HL-60 (cell line): ENCODE measurements at regions not wholly inside any gene's neighbourhood (a gene's known extent, or its start where the extent isn't known, plus 50 kb on each side); places are given as distances from the start of the nearest gene placed in this dataset.

Source experiments
- DNase-seq, 2 experiments: peaks; one replicate each; pipeline ENCODE4 v3.0.0-alpha.2; 2010 to 2020; ENCODE audit warnings: low read depth in 1 of 2, low spot score in 1 of 2
- H3K27ac ChIP-seq: fragments of 250-450 bp; sonication (Bioruptor Pico); replicated peaks from 2 replicates; pipeline ENCODE4 v1.5.1; 2020; ENCODE audit warnings: mild to moderate bottlenecking, moderate library complexity
- H3K27me3 ChIP-seq: fragments of 250-450 bp; sonication (Bioruptor Pico); 2 replicates; pipeline ENCODE4 v1.5.1; 2021; ENCODE audit warnings: mild to moderate bottlenecking, moderate library complexity; ENCODE audit not compliant: insufficient read depth, poor library complexity, severe bottlenecking
- H3K4me3 ChIP-seq: replicated peaks from 2 replicates; pipeline ENCODE4 v1.5.1; 2011; ENCODE audit warnings: mild to moderate bottlenecking, control low read depth, low read length; ENCODE audit not compliant: insufficient read depth
- GABPA ChIP-seq: IDR thresholded peaks from 2 replicates; pipeline ENCODE4 v1.6.1; 2012; ENCODE audit warnings: low read depth
- POLR2AphosphoS5 ChIP-seq: IDR thresholded peaks from 2 replicates; pipeline ENCODE4 v1.6.1; 2012; ENCODE audit warnings: low read depth
- REST ChIP-seq: IDR thresholded peaks from 2 replicates; pipeline ENCODE4 v1.6.1; 2012; ENCODE audit warnings: low read depth; ENCODE audit not compliant: insufficient replicate concordance
- SPI1 ChIP-seq: IDR thresholded peaks from 2 replicates; pipeline ENCODE4 v1.6.1; 2012; ENCODE audit warnings: low read depth, mild to moderate bottlenecking, borderline replicate concordance
- TF ChIP-seq, protein P1 (sequence below): IDR thresholded peaks from one replicate; pipeline ENCODE4 v1.5.1; 2011; ENCODE audit warnings: low read length, control low read depth, inconsistent platforms; ENCODE audit not compliant: insufficient read depth

DNA sequence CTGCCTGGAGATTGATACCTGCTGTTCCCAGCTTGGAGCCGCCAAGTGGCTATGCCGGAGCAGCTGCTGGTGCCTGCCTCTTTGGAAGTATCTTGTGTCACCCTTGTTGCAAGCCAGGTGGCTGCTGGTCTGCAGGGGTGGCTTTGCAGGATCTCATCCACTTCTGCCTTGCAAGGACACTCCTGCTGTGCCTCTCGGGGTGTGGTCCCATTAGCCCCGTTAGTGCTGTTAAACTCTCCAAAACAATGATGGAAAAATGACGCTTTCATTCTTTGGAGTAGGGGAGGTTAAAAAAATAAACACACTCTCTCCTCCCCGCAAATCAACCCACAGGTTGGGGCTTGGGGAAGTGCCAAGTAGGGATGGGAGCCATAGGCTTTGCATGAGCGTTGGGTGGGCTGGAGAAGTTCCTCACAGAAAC, 352.8 kb downstream of the RNF144A start:
- DNase-seq = no peak
- Histone ChIP-seq H3K27ac (no peak overlapping the region), H3K4me3 (no peak overlapping the region), H3K27me3 (no peaks in the 10 kb centered on the region)
- TF ChIP-seq SPI1 (no peak), GABPA (no peak), POLR2AphosphoS5 (no peak)
- TF ChIP-seq, protein P1, sequence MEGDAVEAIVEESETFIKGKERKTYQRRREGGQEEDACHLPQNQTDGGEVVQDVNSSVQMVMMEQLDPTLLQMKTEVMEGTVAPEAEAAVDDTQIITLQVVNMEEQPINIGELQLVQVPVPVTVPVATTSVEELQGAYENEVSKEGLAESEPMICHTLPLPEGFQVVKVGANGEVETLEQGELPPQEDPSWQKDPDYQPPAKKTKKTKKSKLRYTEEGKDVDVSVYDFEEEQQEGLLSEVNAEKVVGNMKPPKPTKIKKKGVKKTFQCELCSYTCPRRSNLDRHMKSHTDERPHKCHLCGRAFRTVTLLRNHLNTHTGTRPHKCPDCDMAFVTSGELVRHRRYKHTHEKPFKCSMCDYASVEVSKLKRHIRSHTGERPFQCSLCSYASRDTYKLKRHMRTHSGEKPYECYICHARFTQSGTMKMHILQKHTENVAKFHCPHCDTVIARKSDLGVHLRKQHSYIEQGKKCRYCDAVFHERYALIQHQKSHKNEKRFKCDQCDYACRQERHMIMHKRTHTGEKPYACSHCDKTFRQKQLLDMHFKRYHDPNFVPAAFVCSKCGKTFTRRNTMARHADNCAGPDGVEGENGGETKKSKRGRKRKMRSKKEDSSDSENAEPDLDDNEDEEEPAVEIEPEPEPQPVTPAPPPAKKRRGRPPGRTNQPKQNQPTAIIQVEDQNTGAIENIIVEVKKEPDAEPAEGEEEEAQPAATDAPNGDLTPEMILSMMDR = no peak

- H3K27me3 ChIP-seq = no peaks in the 10 kb centered on the region
- no peak for DNase-seq
- H3K27ac ChIP-seq = no peak overlapping the region
- no peak overlapping the region for H3K4me3 ChIP-seq
- TF ChIP-seq GABPA (no peak), SPI1 (no peak), REST (no peak), POLR2AphosphoS5 (no peak)
- TF ChIP-seq, protein P1 = no peak
Measured at GRCh38 chr2:7272210-7272609, 355.0 kb downstream of the RNF144A start.

DNA sequence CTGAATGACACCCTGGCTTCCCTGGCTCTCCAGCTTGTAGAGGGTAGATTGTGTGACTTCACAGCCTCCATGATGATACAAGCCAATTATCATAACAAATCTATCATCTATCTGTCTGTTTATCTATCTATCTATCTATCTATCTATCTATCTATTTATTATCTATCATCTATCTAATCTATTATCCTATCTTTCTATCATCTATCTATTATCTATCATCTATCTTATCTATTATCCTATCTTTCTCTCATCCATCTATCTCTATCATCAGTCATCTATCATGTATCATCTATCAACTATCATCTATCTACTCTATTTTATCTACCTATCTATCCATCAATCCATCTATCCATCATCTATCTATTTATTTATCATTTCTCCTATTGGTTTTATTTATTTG, 361.8 kb downstream of the RNF144A start:
- no peak for TF ChIP-seq POLR2AphosphoS5
- Histone ChIP-seq H3K4me3 (no peak overlapping the region), H3K27me3 (no peaks in the 10 kb centered on the region), H3K27ac (no peak overlapping the region)
- DNase-seq = no peak

DNA sequence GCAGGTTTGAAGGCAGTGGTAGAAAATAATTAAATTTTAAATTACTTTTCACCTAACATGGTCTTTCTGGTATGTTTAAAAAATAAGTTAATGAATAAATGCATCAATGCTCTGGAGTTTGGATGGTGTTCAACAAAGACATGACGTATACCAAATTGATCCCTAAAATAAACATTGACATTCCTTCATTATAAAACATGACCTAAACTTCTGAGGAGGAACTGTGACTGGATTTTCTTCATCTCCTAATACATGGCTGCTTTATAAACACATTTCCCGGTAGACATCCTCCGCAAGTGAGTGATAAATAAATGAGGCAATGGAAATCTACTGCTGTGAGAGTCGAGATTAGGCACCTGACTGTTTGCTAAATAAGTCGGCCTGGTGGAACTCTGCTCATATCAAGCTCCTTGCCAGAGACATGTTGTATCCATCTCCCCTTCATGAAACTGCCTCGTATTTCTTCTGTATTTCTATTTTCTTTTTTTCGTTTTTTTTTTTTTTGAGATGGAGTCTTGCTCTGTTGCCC, 362.3 kb downstream of the RNF144A start:
- Histone ChIP-seq H3K4me3 (no peak overlapping the region), H3K27ac (no peak overlapping the region), H3K27me3 (no peaks in the 10 kb centered on the region)
- DNase-seq = no peak
- TF ChIP-seq POLR2AphosphoS5 = no peak
- TF ChIP-seq, protein P1 = no peak
- no peak for TF ChIP-seq REST
- no peak for TF ChIP-seq GABPA
- TF ChIP-seq SPI1 = no peak
